CD14-positive monocyte (primary cell): ENCODE measurements at regions not wholly inside any gene's neighbourhood (a gene's known extent, or its start where the extent isn't known, plus 50 kb on each side); places are given as distances from the start of the nearest gene placed in this dataset.

ENCODE experiments used
- DNase-seq, 3 donors: peaks; one replicate each; pipeline ENCODE4 v3.0.0-alpha.2; 2011 to 2022
- H2AFZ ChIP-seq: 2 replicates; pipeline ENCODE4 v1.6.0; 2012; ENCODE audit warnings: mild to moderate bottlenecking, low read depth, low read length, inconsistent platforms; ENCODE audit not compliant: insufficient read depth, poor library complexity, severe bottlenecking
- H3K27ac ChIP-seq, 2 donors: 1 replicate in 1 of 2; 2 replicates in 1 of 2; pipeline ENCODE4 v1.5.1; 2012 to 2013; ENCODE audit warnings: low read length in 2 of 2, control low read depth in 1 of 2, inconsistent platforms in 1 of 2, low read depth in 1 of 2, mild to moderate bottlenecking in 1 of 2
- H3K27me3 ChIP-seq, 2 donors: one replicate each; pipeline versions ENCODE4 v1.6.0 to v1.6.1; 2011 to 2013; ENCODE audit warnings: low read length in 2 of 2; ENCODE audit not compliant: control insufficient read depth in 2 of 2, insufficient read depth in 2 of 2
- H3K36me3 ChIP-seq, 2 donors: replicated peaks in 1 of 2; 1 replicate in 1 of 2; 2 replicates in 1 of 2; pipeline versions ENCODE4 v1.5.1 to v1.6.1; 2012 to 2013; ENCODE audit warnings: low read length in 2 of 2, control low read depth in 1 of 2, inconsistent platforms in 1 of 2, mild to moderate bottlenecking in 1 of 2; ENCODE audit not compliant: insufficient read depth in 2 of 2, control insufficient read depth in 1 of 2
- H3K4me1 ChIP-seq, 2 donors: 1 replicate in 1 of 2; 2 replicates in 1 of 2; pipeline versions ENCODE4 v1.5.1 to v1.6.1; 2012 to 2013; ENCODE audit warnings: low read length in 2 of 2, control low read depth in 1 of 2, inconsistent platforms in 1 of 2, mild to moderate bottlenecking in 1 of 2, moderate library complexity in 1 of 2; ENCODE audit not compliant: insufficient read depth in 2 of 2, control insufficient read depth in 1 of 2
- H3K4me2 ChIP-seq: replicated peaks from 2 replicates; pipeline ENCODE3; 2012; ENCODE audit warnings: low read length, moderate library complexity, mild to moderate bottlenecking; ENCODE audit not compliant: poor library complexity, severe bottlenecking; ENCODE audit errors: extremely low read depth
- H3K4me3 ChIP-seq, 3 experiments: fragments of 200-600 bp in 1 of 3; sonication (generic) in 1 of 3; replicated peaks in 1 of 3; 1 replicate in 2 of 3; 2 replicates in 1 of 3; pipeline ENCODE4 v1.5.1; 2011 to 2013; ENCODE audit warnings: low read length in 3 of 3, mild to moderate bottlenecking in 3 of 3, control low read depth in 2 of 3, low read depth in 2 of 3, inconsistent platforms in 1 of 3, moderate library complexity in 1 of 3
- H3K79me2 ChIP-seq: 2 replicates; pipeline ENCODE4 v1.6.0; 2012; ENCODE audit warnings: mild to moderate bottlenecking, control low read depth, inconsistent platforms, low read length, moderate library complexity; ENCODE audit not compliant: insufficient read depth
- H3K9ac ChIP-seq: 2 replicates; pipeline ENCODE4 v1.6.0; 2017; ENCODE audit warnings: low read length, mild to moderate bottlenecking; ENCODE audit not compliant: insufficient read depth, poor library complexity, severe bottlenecking
- H3K9me3 ChIP-seq, 2 donors: replicated peaks in 1 of 2; 1 replicate in 1 of 2; 2 replicates in 1 of 2; pipeline versions ENCODE4 v1.5.1 to v1.6.1; 2012 to 2013; ENCODE audit warnings: low read length in 2 of 2, control low read depth in 1 of 2; ENCODE audit not compliant: control insufficient read depth in 1 of 2, insufficient read depth in 1 of 2
- H4K20me1 ChIP-seq: 2 replicates; pipeline ENCODE4 v1.6.0; 2012; ENCODE audit warnings: mild to moderate bottlenecking, low read length, control low read depth, moderate library complexity; ENCODE audit not compliant: insufficient read depth
- H3K27ac Mint-ChIP-seq, 7 donors: one replicate each; pipeline ENCODE4 v1.8.0; 2020; ENCODE audit warnings: mild to moderate bottlenecking in 7 of 7, mixed read lengths in 7 of 7, moderate library complexity in 6 of 7, inconsistent platforms in 2 of 7
- H3K27me3 Mint-ChIP-seq, 3 donors: one replicate each; pipeline ENCODE4 v1.8.0; 2021 to 2022; ENCODE audit warnings: low read depth in 3 of 3, mild to moderate bottlenecking in 3 of 3, mixed read lengths in 3 of 3, moderate library complexity in 3 of 3, inconsistent platforms in 1 of 3
- H3K36me3 Mint-ChIP-seq, 2 donors: one replicate each; pipeline ENCODE4 v1.8.0; 2020; ENCODE audit warnings: mixed read lengths in 2 of 2, inconsistent platforms in 1 of 2, mild to moderate bottlenecking in 1 of 2
- H3K4me1 Mint-ChIP-seq: one replicate; pipeline ENCODE4 v1.8.0; 2020; ENCODE audit warnings: mild to moderate bottlenecking, mixed read lengths
- H3K4me3 Mint-ChIP-seq, 2 donors: one replicate each; pipeline ENCODE4 v1.8.0; 2020; ENCODE audit warnings: mild to moderate bottlenecking in 2 of 2, mixed read lengths in 2 of 2, moderate library complexity in 1 of 2
- H3K9me3 Mint-ChIP-seq, 7 donors: one replicate each; pipeline ENCODE4 v1.8.0; 2020 to 2022; ENCODE audit warnings: mixed read lengths in 7 of 7, mild to moderate bottlenecking in 6 of 7, moderate library complexity in 6 of 7, inconsistent platforms in 2 of 7
- CTCF ChIP-seq: fragments of 200-600 bp; IDR thresholded peaks from one replicate; pipeline ENCODE4 v1.8.0; 2022; ENCODE audit warnings: antibody characterized with exemption, mild to moderate bottlenecking
- intact Hi-C, 2 donors: fragments of 100-400 bp; cut with micrococcal nuclease; formaldehyde crosslinking; loops; one replicate each; pipeline versions ENCODE4 v1.15.0 to v1.15.1; 2023

- H3K4me2 ChIP-seq, result no peak overlapping the region
- no peaks in the 10 kb centered on the region for H3K27me3 ChIP-seq
- no peak overlapping the region for H3K4me3 Mint-ChIP-seq
- peaks cover 0 to 10% of the 10 kb centered on the region in 2 donors for H3K9me3 ChIP-seq
- peak overlapping the region in 1 of 2 donors; percentile 48 for H3K27ac ChIP-seq
- H3K9me3 Mint-ChIP-seq, result peaks cover 2 to 7% (median 6%) of the 10 kb centered on the region in 7 donors
- peak overlapping the region in 1 of 3 experiments; percentile 14 for H3K4me3 ChIP-seq
- peaks cover 0 to under 1% (median 0%) of the 10 kb centered on the region in 3 donors for H3K27me3 Mint-ChIP-seq
- H3K27ac Mint-ChIP-seq, result peak overlapping the region in 5 of 7 donors; percentile 9 to 69 (median 46)
- no peak overlapping the region for H3K9ac ChIP-seq
- no peak for TF ChIP-seq CTCF
- no peak overlapping the region for H2AFZ ChIP-seq
- H3K79me2 ChIP-seq, result no peaks in the 10 kb centered on the region
- no peaks in the 10 kb centered on the region for H3K36me3 ChIP-seq
- peak in 2 of 3 donors; percentile 16 to 24 for DNase-seq
- peaks cover 27 to 38% of the 10 kb centered on the region in 2 donors for H3K4me1 ChIP-seq
- peaks cover 43% of the 10 kb centered on the region for H3K4me1 Mint-ChIP-seq
- H4K20me1 ChIP-seq, result no peaks in the 10 kb centered on the region
- H3K36me3 Mint-ChIP-seq, result no peaks in the 10 kb centered on the region
- intact Hi-C loops, result no loop called here
These were observed 385.8 kb upstream of the PCSK5 start for GRCh38 chr9:75504721-75505120.

DNA sequence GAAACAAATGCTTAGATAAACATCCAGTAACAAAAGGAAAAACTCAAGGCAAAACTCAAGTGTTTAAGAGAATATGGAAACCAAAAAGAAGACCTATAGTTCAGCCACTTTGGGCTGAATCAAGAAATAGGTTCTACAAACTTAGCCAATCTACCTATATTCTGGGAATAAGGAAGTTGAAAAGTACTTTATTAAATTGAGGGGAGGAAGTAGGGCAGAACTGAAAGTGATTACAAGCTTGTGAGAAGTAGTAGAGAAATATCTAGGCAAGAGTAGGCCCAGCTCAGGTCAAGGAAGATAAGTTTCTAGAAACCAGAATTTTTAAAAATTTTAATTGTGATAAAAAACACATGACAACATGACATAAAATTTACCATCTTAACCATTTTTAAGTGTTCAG is 384.8 kb upstream of the PCSK5 start:
- H3K36me3 Mint-ChIP-seq, result no peaks in the 10 kb centered on the region
- Histone ChIP-seq H3K9ac (no peak overlapping the region), H3K79me2 (no peaks in the 10 kb centered on the region), H3K27me3 (no peaks in the 10 kb centered on the region), H3K27ac (peak overlapping the region in 1 of 2 donors; percentile 48), H3K9me3 (peaks cover 0 to 10% of the 10 kb centered on the region in 2 donors), H3K4me1 (peaks cover 19 to 29% of the 10 kb centered on the region in 2 donors), H4K20me1 (no peaks in the 10 kb centered on the region), H3K36me3 (no peaks in the 10 kb centered on the region), H3K4me2 (no peak overlapping the region), H3K4me3 (no peak overlapping the region), H2AFZ (no peak overlapping the region)
- peaks cover 2 to 7% (median 6%) of the 10 kb centered on the region in 7 donors for H3K9me3 Mint-ChIP-seq
- peak; percentile 17 to 29 (median 17) for DNase-seq
- H3K4me3 Mint-ChIP-seq, result peak overlapping the region in 1 of 2 donors; percentile 20
- TF ChIP-seq CTCF, result no peak
- peaks cover 34% of the 10 kb centered on the region for H3K4me1 Mint-ChIP-seq
- peak overlapping the region in 4 of 7 donors; percentile 23 to 48 (median 46) for H3K27ac Mint-ChIP-seq
- intact Hi-C loops, result no loop called here
- peaks cover 0 to 2% (median 0%) of the 10 kb centered on the region in 3 donors for H3K27me3 Mint-ChIP-seq
